ENCODE measurements at regions not wholly inside any gene's neighbourhood (a gene's known extent, or its start where the extent isn't known, plus 50 kb on each side); places are given as distances from the start of the nearest gene placed in this dataset.

DNA sequence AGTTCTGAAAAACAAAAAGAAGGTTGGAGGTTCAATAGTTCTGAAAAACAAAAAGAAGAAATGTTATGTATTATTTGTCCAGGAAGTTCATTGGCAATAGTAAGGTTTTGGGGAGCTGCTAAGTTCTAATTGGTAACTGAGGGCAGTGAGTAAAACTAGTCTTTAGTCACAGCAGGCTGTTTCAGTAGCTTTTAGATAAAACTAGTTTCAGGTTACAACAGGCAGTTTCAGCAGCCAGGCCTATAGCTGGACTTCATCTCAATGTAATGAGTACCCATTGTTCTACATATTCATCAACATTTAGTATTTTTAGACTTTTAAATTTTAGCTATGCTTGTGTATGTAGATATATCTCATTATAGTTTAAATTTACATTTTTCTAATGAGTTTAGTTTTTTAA lies 639.3 kb downstream of the TOX3 start:
- ChIA-PET CTCF (interaction anchor here (1.7 kb wide), 1 partner anchor 75 kb away, joined by 5 read pairs; no protein-coding TSS in a partner anchor), POLR2A (no interaction called here)

DNA sequence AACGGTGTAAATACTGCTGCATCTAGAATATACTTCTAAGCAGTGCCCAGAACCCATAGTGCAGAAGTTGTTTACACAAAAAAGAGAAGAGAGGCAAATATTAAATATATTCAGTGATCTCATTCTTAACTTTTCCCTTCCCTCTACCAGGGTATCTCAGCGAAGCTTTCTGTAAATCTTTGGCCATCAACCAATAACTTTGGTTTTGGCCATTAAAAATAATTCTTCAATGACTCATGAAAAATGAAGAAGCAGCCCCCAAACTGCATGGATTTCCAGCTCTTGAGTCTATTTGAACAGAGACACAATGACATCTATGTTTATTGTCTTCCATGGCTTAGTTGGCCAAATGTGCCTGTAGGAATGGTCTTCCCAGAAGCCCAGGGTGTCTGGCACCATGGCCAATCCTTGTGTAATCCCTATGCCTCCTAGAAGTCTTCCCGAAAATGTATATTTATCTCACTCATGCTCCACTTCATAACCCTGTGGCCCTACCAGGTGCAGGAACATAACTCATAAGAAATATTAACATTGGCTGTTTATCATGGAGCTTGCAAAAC lies 646.6 kb downstream of the TOX3 start:
- DNase-seq (ENCODE audit: low read depth, low spot score): no peak
- ChIA-PET POLR2A (no interaction called here), CTCF (interaction anchor here (0.6 to 1.0 kb wide), 2 partner anchors 47 to 291 kb away, joined by 3 to 4 read pairs; no protein-coding TSS in a partner anchor)
- Histone ChIP-seq H3K27ac (ENCODE audit: low read depth, low read length) (no peak overlapping the region), H3K4me3 (ENCODE audit: low read depth, low read length) (no peak overlapping the region), H3K27me3 (ENCODE audit: control insufficient read depth, insufficient read depth, low read length) (no peaks in the 10 kb centered on the region), H3K9me3 (ENCODE audit: control insufficient read depth, insufficient read depth, low read length) (no peaks in the 10 kb centered on the region)
- no peak for TF ChIP-seq CTCF (IDR thresholded peaks at IDR 0.05; ENCODE audit: low read depth, low read length)

More for the DNA sequence above, 639.3 kb downstream of the TOX3 start:
- H3K9me3 ChIP-seq (ENCODE audit: control insufficient read depth, insufficient read depth, low read length): no peaks in the 10 kb centered on the region
- no peak overlapping the region for H3K4me3 ChIP-seq (ENCODE audit: low read depth, low read length)
- H3K27me3 ChIP-seq (ENCODE audit: control insufficient read depth, insufficient read depth, low read length): no peaks in the 10 kb centered on the region
- H3K27ac ChIP-seq (ENCODE audit: low read depth, low read length): no peak overlapping the region
- DNase-seq (ENCODE audit: low read depth, low spot score): no peak
- no peak for TF ChIP-seq CTCF (IDR thresholded peaks at IDR 0.05; ENCODE audit: low read depth, low read length)

- H3K4me3 ChIP-seq (ENCODE audit: low read depth, low read length): no peak overlapping the region
- no peak for TF ChIP-seq CTCF (IDR thresholded peaks at IDR 0.05; ENCODE audit: low read depth, low read length)
- ChIA-PET POLR2A (no interaction called here), CTCF (interaction anchor here (0.7 kb wide), 1 partner anchor 18 kb away, joined by 3 read pairs; no protein-coding TSS in a partner anchor)
- no peak for DNase-seq (ENCODE audit: low read depth, low spot score)
- H3K27me3 ChIP-seq (ENCODE audit: control insufficient read depth, insufficient read depth, low read length): no peaks in the 10 kb centered on the region
- H3K9me3 ChIP-seq (ENCODE audit: control insufficient read depth, insufficient read depth, low read length): no peaks in the 10 kb centered on the region
- H3K27ac ChIP-seq (ENCODE audit: low read depth, low read length): no peak overlapping the region
Measured at GRCh38 chr16:51898872-51899271, 648.1 kb downstream of the TOX3 start.

- ChIA-PET POLR2A (no interaction called here), CTCF (no interaction called here)
- no peaks in the 10 kb centered on the region for H3K9me3 ChIP-seq (ENCODE audit: control insufficient read depth, insufficient read depth, low read length)
- no peaks in the 10 kb centered on the region for H3K27me3 ChIP-seq (ENCODE audit: control insufficient read depth, insufficient read depth, low read length)
- H3K4me3 ChIP-seq (ENCODE audit: low read depth, low read length): no peak overlapping the region
- no peak for DNase-seq (ENCODE audit: low read depth, low spot score)
- no peak for TF ChIP-seq CTCF (IDR thresholded peaks at IDR 0.05; ENCODE audit: low read depth, low read length)
- H3K27ac ChIP-seq (ENCODE audit: low read depth, low read length): no peak overlapping the region
Measured at GRCh38 chr16:51896013-51896412, 650.9 kb downstream of the TOX3 start.

DNA sequence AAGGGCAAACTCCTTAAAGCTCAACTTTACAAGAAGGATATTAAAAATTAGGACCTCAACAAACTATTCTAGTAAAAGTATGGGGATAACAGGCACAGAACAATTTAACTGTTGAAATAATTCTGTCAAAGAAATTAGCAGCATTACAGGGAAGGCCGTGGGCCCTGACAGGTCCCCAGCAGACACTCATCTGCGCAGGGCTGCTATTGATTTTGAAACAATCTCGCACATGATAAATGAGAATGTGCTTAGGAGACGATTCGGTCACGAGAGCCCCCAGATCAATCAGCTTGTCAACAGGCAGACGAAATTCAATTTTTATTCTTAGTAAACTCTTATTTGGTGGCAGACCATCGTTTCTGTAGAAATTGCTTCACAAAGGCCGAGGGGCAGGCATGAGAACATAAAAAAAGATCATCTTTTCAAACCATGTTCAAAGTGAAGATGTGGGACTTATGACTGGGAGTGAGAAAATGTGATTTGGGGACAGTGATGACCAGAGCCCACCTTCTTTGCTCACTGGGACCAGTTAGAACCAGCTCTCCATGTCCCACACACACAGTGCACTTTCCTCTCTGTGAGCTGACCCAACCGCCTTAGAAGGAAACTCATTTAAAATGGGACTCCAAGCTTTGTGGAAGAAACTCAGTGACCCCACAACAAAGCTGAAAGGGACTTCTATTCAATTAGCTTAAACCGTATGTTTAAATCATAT lies 654.5 kb downstream of the TOX3 start:
- Histone ChIP-seq H3K27me3 (ENCODE audit: control insufficient read depth, insufficient read depth, low read length) (no peaks in the 10 kb centered on the region), H3K27ac (ENCODE audit: low read depth, low read length) (no peak overlapping the region), H3K4me3 (ENCODE audit: low read depth, low read length) (no peak overlapping the region), H3K9me3 (ENCODE audit: control insufficient read depth, insufficient read depth, low read length) (no peaks in the 10 kb centered on the region)
- ChIA-PET CTCF (no interaction called here), POLR2A (no interaction called here)
- no peak for DNase-seq (ENCODE audit: low read depth, low spot score)
- TF ChIP-seq CTCF (IDR thresholded peaks at IDR 0.05; ENCODE audit: low read depth, low read length): no peak
